Myocyte (in vitro differentiated cells): ENCODE measurements at regions not wholly inside any gene's neighbourhood (a gene's known extent, or its start where the extent isn't known, plus 50 kb on each side); places are given as distances from the start of the nearest gene placed in this dataset.
A peak's percentile ranks its signal among the peaks of the same experiment; 100 is the strongest.

Experiments
- DNase-seq: peaks from one replicate; pipeline ENCODE4 v3.0.0-alpha.2; 2012; ENCODE audit warnings: low read depth

- no peak for DNase-seq
These were observed 109.4 kb downstream of the TMEM30B start for GRCh38 chr14:61171727-61172126.

GRCh38 chr14:61168141-61168540 lies 113.0 kb downstream of the TMEM30B start:
- DNase-seq: no peak

- DNase-seq: no peak
These were observed 113.5 kb downstream of the TMEM30B start for GRCh38 chr14:61167642-61168041.

- DNase-seq: no peak
These were observed 120.3 kb downstream of the TMEM30B start for GRCh38 chr14:61160798-61161197.

DNA sequence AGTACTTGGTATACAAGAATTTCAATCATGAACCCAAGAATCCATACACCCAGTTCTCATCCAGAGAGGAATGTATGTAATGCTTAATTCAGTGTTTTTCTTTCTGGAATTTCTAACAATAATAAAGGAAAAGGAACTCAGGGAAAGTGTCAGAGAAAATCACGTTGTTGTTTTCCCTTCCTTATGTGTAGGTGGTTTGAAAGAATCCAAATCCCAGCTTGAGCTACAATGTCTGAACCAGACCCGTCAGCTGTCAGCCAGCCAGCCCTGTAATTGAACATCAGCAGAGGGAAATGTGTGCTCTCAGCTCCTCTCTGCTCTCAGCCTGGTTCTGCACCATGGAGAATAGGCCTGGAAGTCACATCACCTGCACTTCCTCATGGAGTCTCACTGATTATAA lies 126.5 kb downstream of the TMEM30B start:
- peak; percentile 57 for DNase-seq

- peak; percentile 36 for DNase-seq
These were observed 127.1 kb downstream of the TMEM30B start for GRCh38 chr14:61153914-61154545.

DNA sequence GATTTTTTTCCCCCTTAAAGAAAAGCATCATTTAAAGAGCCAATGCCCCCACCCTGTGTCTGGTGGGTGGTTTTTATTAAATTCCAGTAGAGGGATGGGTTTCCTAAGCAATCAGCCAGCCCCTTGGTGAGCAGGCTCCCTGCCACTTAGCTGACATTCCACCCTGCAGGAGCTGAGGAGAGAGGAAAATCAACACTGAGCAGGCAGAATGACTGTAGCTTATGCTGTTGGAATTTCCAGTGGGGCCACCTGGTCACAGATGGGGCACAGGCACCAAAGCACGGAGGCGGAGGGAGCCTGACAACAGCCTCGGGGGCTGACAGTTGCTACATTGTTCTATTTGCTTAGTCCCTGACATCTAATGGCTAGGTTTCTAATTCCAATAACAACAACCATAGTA lies 127.7 kb downstream of the TMEM30B start:
- DNase-seq: peak; percentile 81

GRCh38 chr14:61152851-61153364 lies 128.2 kb downstream of the TMEM30B start:
- DNase-seq: no peak

GRCh38 chr14:61151251-61151650 lies 129.9 kb downstream of the TMEM30B start:
- DNase-seq: no peak

DNA sequence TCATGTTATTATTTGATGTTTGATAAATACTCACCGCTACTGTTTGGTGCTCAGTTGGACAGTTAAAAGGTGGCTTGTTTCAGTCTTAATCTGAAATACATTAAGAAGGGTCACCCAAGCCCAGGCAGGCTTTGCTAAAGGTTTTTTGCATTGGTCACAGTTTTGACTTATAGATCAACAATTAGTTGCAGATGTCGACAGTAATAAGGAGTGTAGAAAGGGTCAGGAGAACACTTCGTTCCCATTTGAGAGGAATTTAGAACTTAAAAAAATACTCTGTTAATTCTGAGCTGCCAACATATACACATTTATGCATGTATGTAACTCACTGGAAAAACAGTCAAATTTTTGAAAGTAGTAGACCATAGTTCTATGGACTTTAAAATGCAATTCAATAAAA lies 130.3 kb downstream of the TMEM30B start:
- no peak for DNase-seq

DNA sequence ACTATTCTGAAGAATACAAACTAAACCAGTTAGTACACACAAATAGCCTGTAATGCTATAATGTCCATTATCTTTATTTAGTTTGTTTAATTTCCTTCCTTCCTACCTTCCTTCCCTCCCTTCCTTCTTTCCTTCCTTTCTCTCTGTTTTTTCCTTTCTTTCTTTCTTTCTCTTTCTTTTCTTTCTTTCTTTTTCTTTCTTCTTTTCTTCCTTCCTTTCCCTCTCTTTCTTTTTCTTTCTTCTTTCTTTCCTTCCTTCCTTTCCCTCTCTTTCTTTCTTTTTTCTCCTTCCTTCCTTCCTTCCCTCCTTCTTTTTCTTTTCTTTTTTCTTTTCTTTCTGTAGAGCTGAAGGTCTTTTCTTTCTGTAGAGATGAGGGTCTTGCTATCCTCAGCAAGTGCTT lies 131.2 kb downstream of the TMEM30B start:
- no peak for DNase-seq

GRCh38 chr14:61148742-61149350 lies 132.3 kb downstream of the TMEM30B start:
- no peak for DNase-seq

DNA sequence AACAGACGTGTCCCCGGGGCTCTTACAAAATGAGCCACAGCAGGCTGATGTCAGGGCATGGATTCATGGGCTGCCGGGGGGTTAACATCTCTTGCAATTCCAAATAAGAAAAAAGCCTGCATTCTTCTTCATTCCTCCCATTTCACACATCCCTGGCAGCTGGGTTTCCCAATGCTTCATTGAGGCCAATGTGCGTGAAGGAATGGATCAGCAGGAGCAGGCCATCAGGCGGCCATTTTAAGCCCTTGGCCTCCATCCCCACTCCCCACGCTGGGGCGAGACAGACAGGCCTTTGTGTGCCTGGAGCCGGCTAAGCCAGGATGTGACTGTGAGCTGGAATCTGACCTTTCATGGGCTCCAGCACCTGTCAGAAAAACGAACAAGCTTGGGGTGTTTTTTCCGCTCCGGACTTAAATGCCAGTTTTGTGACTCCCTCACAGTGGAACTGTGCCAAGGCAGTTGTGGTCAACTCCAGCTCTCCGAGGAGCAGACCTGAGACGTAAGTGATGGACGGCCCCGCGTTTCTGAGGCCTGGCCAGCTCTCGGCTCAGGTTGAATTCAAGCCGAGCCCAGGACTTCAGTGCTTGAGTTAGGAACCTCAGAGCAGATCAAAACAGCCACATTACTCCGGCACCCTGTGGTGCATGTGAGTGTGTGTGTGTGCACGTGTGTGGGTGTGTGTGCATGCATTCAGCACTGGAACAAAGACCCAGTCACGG lies 133.1 kb downstream of the TMEM30B start:
- peak; percentile 100 for DNase-seq

GRCh38 chr14:61147381-61147821 lies 133.7 kb downstream of the TMEM30B start:
- peak; percentile 97 for DNase-seq

- DNase-seq: peak; percentile 50
These were observed 134.2 kb downstream of the TMEM30B start for GRCh38 chr14:61146899-61147298.

- DNase-seq: peak; percentile 90
These were observed 135.1 kb downstream of the TMEM30B start for GRCh38 chr14:61145903-61146481.

DNA sequence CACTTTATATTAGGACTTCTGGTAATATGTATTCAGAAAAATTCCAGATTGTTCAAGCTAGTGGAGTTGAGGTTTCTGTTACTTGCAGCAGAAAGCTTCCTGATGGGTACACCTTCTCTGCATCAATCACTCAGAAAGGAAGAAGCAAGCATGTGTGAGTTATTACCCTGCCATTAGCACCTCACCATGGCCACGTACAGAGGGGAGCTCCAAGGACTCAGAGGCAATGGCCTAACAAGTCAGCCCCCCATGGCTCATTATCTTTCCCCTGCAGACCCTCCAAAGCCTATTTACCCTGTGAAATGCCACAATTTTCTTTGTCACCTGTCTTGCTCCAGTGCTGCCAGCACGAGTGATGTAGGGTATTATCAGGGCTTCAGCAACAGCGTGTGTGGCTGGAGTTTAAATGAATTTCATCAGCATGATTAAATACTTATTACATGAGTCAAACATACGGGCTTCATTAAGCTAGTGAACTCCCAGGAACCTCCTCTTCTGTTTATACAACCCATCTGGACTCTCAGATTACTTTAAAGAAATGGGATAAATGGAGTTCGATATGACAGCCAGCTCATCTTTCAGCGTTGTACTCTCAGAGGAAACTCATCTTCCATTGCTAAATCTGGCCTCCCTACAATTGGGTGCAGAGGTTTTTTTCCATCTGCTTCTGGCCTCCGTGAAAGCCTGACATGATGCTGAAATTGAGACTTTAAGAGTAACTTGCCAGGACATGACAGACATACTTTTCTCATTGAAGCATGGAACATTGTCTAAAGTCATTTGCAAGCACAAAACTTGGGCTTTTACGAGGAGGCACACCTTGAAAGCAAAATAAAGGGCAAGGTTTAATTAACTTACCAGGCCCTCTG lies 135.9 kb downstream of the TMEM30B start:
- peak; percentile 84 for DNase-seq

DNA sequence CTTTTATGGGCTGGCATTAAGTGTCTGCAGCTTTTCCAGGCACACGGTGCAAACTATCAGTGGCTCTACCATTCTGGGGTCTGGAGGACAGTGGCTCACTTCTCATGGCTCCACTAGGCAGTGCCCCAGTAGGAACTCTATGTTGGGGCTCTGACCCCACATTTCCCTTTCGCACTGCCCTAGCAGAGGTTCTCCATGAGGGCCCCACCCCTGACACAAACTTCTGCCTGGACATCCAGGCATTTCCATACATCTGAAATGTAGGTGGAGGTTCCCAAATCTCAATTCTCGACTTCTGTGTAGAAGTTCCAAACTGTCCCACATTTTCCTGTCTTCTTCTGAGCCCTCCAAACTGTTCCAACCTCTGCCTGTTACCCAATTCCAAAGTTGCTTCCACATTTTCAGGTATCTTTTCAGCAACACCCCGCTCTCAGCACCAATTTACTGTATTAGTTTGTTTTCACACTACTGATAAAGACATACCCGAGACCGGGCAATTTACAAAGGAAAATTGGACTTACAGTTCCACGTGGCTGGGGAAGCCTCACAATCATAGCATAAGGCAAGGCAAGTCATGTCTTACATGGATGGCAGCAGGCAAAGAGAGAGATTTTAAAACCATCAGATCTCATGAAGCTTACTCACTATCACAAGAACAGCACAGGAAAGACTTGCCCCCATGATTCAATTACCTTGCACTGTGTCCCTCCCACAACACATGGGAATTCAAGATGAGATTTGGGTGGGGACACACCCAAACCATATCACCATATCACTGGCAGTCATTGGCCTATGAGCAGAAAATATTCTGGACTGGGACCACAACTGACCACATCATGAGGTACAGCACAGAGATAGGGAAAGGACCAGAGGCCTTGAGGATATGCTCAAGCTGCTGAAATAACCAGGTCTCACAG lies 136.8 kb downstream of the TMEM30B start:
- DNase-seq: peak; percentile 89

GRCh38 chr14:61140872-61141271 lies 140.3 kb downstream of the TMEM30B start:
- peak; percentile 28 for DNase-seq

DNA sequence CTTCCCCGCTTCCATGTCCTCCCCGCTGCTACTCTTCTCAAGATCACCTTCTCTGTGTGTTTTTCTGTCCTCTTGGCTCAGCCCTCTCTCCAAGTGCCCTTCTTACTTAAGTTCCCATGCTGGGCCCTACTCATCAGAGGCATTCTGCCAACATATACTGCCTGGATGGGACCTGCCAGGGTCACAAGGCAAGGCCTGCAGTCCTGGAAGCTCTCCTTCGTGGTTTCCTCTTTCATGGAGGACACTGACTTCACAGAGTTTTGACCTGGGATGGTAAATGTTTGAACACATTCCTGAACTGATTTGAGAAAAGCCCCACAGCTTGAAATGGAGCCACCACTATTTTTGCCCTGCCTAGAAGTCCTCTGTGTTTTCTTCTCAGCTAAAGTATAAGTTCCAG lies 140.9 kb downstream of the TMEM30B start:
- no peak for DNase-seq
